GM23248 (cell line): ENCODE measurements at regions not wholly inside any gene's neighbourhood (a gene's known extent, or its start where the extent isn't known, plus 50 kb on each side); places are given as distances from the start of the nearest gene placed in this dataset.

Experiments used
- DNase-seq: peaks from one replicate; pipeline ENCODE4 v3.0.0-alpha.2; 2015
- H2AFZ ChIP-seq: fragments of 200-600 bp; sonication (generic); 2 replicates; pipeline ENCODE4 v1.6.1; 2016; ENCODE audit warnings: antibody characterized with exemption
- H3F3A ChIP-seq: fragments of 200-600 bp; sonication (generic); 2 replicates; pipeline ENCODE4 v1.6.1; 2016; ENCODE audit warnings: mild to moderate bottlenecking, antibody characterized with exemption, mixed run types; ENCODE audit not compliant: insufficient read depth
- H3K27ac ChIP-seq: fragments of 200-600 bp; sonication (generic); 2 replicates; pipeline ENCODE4 v1.5.1; 2016; ENCODE audit warnings: mild to moderate bottlenecking
- H3K27me3 ChIP-seq: fragments of 200-600 bp; sonication (generic); replicated peaks from 2 replicates; pipeline ENCODE4 v1.6.1; 2016; ENCODE audit warnings: mild to moderate bottlenecking; ENCODE audit not compliant: insufficient read depth
- H3K36me3 ChIP-seq: fragments of 200-600 bp; sonication (generic); 2 replicates; pipeline ENCODE4 v1.6.1; 2016; ENCODE audit warnings: low read depth, mild to moderate bottlenecking
- H3K4me1 ChIP-seq: fragments of 200-600 bp; sonication (generic); 2 replicates; pipeline ENCODE4 v1.6.1; 2016; ENCODE audit warnings: mild to moderate bottlenecking; ENCODE audit not compliant: insufficient read depth
- H3K4me2 ChIP-seq: fragments of 200-600 bp; sonication (generic); one replicate; pipeline ENCODE4 v1.6.1; 2016; ENCODE audit warnings: mild to moderate bottlenecking; ENCODE audit not compliant: unreplicated experiment
- H3K4me3 ChIP-seq: fragments of 200-600 bp; sonication (generic); 2 replicates; pipeline ENCODE4 v1.5.1; 2016; ENCODE audit warnings: mild to moderate bottlenecking
- H3K79me2 ChIP-seq: fragments of 200-600 bp; sonication (generic); 2 replicates; pipeline ENCODE4 v1.6.1; 2016; ENCODE audit warnings: mild to moderate bottlenecking; ENCODE audit not compliant: insufficient read depth
- H3K9ac ChIP-seq: fragments of 200-600 bp; sonication (generic); 2 replicates; pipeline ENCODE4 v1.6.1; 2016; ENCODE audit warnings: mild to moderate bottlenecking
- H3K9me2 ChIP-seq: fragments of 200-600 bp; sonication (generic); 2 replicates; pipeline ENCODE4 v1.6.1; 2016; ENCODE audit warnings: mixed run types, mild to moderate bottlenecking, moderate library complexity; ENCODE audit not compliant: insufficient read depth
- H3K9me3 ChIP-seq: fragments of 200-600 bp; sonication (generic); one replicate; pipeline ENCODE4 v1.6.1; 2017; ENCODE audit warnings: low read depth
- H4K20me1 ChIP-seq: fragments of 200-600 bp; sonication (generic); 2 replicates; pipeline ENCODE4 v1.6.0; 2016; ENCODE audit not compliant: insufficient read depth
- EZH2 ChIP-seq: fragments of 200-600 bp; sonication (generic); IDR thresholded peaks from 2 replicates; pipeline ENCODE4 v1.6.1; 2018; ENCODE audit warnings: antibody characterized with exemption, mild to moderate bottlenecking; ENCODE audit not compliant: insufficient read depth, poor library complexity, severe bottlenecking
- EZH2phosphoT487 ChIP-seq: fragments of 200-600 bp; sonication (generic); IDR thresholded peaks from 2 replicates; pipeline ENCODE4 v1.6.1; 2018; ENCODE audit warnings: antibody characterized with exemption, moderate library complexity, mild to moderate bottlenecking, low read depth; ENCODE audit not compliant: insufficient read depth
- WGBS, 2 experiments: methylation state at CpG; one replicate each; pipeline ENCODE4 v1.1.6; 2015 to 2017; ENCODE audit warnings: low lambda C conversion rate in 2 of 2, low coverage in 1 of 2; ENCODE audit errors: missing lambda C conversion rate in 2 of 2; 5-methylcytosine and 5-hydroxymethylcytosine counted together
- in situ Hi-C: fragments of 300-500 bp; cut with MboI; formaldehyde crosslinking; loops from 2 replicates; pipeline ENCODE4 v1.15.0; 2020

GRCh38 chr5:68669864-68670575 is 423.8 kb upstream of the SLC30A5 start:
- no peak overlapping the region for H3K4me2 ChIP-seq
- TF ChIP-seq EZH2phosphoT487, result no peak
- no peak for TF ChIP-seq EZH2
- no peak overlapping the region for H3K4me3 ChIP-seq
- no peaks in the 10 kb centered on the region for H4K20me1 ChIP-seq
- H3K9me3 ChIP-seq, result no peaks in the 10 kb centered on the region
- no peaks in the 10 kb centered on the region for H3K9me2 ChIP-seq
- WGBS, 2 experiments, result 50% methylated on average over 8 of the region's 8 CpGs
- no peaks in the 10 kb centered on the region for H3K79me2 ChIP-seq
- no peak overlapping the region for H3K27ac ChIP-seq
- no peaks in the 10 kb centered on the region for H3K36me3 ChIP-seq
- no peaks in the 10 kb centered on the region; the same call in 1 of the 2 replicates for H3K27me3 ChIP-seq
- H3K4me1 ChIP-seq, result no peaks in the 10 kb centered on the region
- H2AFZ ChIP-seq, result no peak overlapping the region
- H3F3A ChIP-seq, result no peaks in the 10 kb centered on the region
- no peak overlapping the region for H3K9ac ChIP-seq
- DNase-seq, result no peak
- in situ Hi-C loops, result no loop called here

- Histone ChIP-seq H3K27me3 (no peaks in the 10 kb centered on the region; the same call in 1 of the 2 replicates), H3K79me2 (no peaks in the 10 kb centered on the region), H3K4me2 (no peak overlapping the region), H3K4me3 (no peak overlapping the region), H2AFZ (no peak overlapping the region), H3K9me2 (no peaks in the 10 kb centered on the region), H3K9me3 (no peaks in the 10 kb centered on the region), H3K9ac (no peak overlapping the region), H3F3A (no peaks in the 10 kb centered on the region), H3K27ac (no peak overlapping the region), H4K20me1 (no peaks in the 10 kb centered on the region), H3K36me3 (no peaks in the 10 kb centered on the region), H3K4me1 (no peaks in the 10 kb centered on the region)
- no peak for TF ChIP-seq EZH2phosphoT487
- in situ Hi-C loops, result no loop called here
- DNase-seq, result no peak
- WGBS, 2 experiments, result 69 to 73% methylated on average over 8 of the region's 8 CpGs
Measured at GRCh38 chr5:68673106-68673822, 420.6 kb upstream of the SLC30A5 start.

GRCh38 chr5:68673823-68674180 is 420.0 kb upstream of the SLC30A5 start:
- H3K79me2 ChIP-seq, result no peaks in the 10 kb centered on the region
- H3K9me3 ChIP-seq, result no peaks in the 10 kb centered on the region
- DNase-seq, result no peak
- in situ Hi-C loops, result no loop called here
- no peaks in the 10 kb centered on the region for H3K36me3 ChIP-seq
- no peaks in the 10 kb centered on the region for H4K20me1 ChIP-seq
- H3K27ac ChIP-seq, result no peak overlapping the region
- TF ChIP-seq EZH2phosphoT487, result no peak
- no peak for TF ChIP-seq EZH2
- H3K4me2 ChIP-seq, result no peak overlapping the region
- WGBS, 2 experiments, result 92 to 94% methylated on average over 6 of the region's 6 CpGs
- H3K9ac ChIP-seq, result no peak overlapping the region
- H3K27me3 ChIP-seq, result no peaks in the 10 kb centered on the region; the same call in 1 of the 2 replicates
- H3K4me3 ChIP-seq, result no peak overlapping the region
- H3K9me2 ChIP-seq, result no peaks in the 10 kb centered on the region
- H3K4me1 ChIP-seq, result no peaks in the 10 kb centered on the region
- H2AFZ ChIP-seq, result no peak overlapping the region
- H3F3A ChIP-seq, result no peaks in the 10 kb centered on the region

GRCh38 chr5:68679041-68679440 is 414.8 kb upstream of the SLC30A5 start:
- in situ Hi-C loops, result no loop called here
- H3K4me1 ChIP-seq, result peaks cover 19% of the 10 kb centered on the region
- no peaks in the 10 kb centered on the region for H3K36me3 ChIP-seq
- H3K9me2 ChIP-seq, result no peaks in the 10 kb centered on the region
- H3K4me3 ChIP-seq, result no peak overlapping the region
- H3K27ac ChIP-seq, result no peak overlapping the region
- H3K4me2 ChIP-seq, result no peak overlapping the region
- no peaks in the 10 kb centered on the region for H4K20me1 ChIP-seq
- peaks cover 13% of the 10 kb centered on the region for H3F3A ChIP-seq
- TF ChIP-seq EZH2phosphoT487 (no peak), EZH2 (no peak)
- no peaks in the 10 kb centered on the region for H3K27me3 ChIP-seq
- DNase-seq, result no peak
- H3K9me3 ChIP-seq, result no peaks in the 10 kb centered on the region
- H2AFZ ChIP-seq, result no peak overlapping the region
- 85 to 91% methylated on average over 1 of the region's 1 CpG for WGBS, 2 experiments
- no peak overlapping the region for H3K9ac ChIP-seq
- no peaks in the 10 kb centered on the region for H3K79me2 ChIP-seq
